Breast epithelium (tissue), 3 donors: ENCODE measurements at regions not wholly inside any gene's neighbourhood (a gene's known extent, or its start where the extent isn't known, plus 50 kb on each side); places are given as distances from the start of the nearest gene placed in this dataset.

Experiments
- CTCF ChIP-seq, 3 donors: fragments of 450-650 bp; IDR thresholded peaks; one replicate each; pipeline ENCODE4 v1.5.1; 2016 to 2017; ENCODE audit warnings: antibody characterized with exemption in 3 of 3, mild to moderate bottlenecking in 3 of 3, moderate library complexity in 3 of 3
- POLR2A ChIP-seq: fragments of 450-650 bp; IDR thresholded peaks from one replicate; pipeline ENCODE4 v1.6.1; 2016; ENCODE audit warnings: antibody characterized with exemption, mild to moderate bottlenecking, moderate library complexity
- POLR2AphosphoS5 ChIP-seq, 3 donors: sonication (generic); formaldehyde crosslinking; IDR thresholded peaks; one replicate each; pipeline ENCODE4 v1.6.1; 2017; ENCODE audit warnings: antibody characterized with exemption in 3 of 3

DNA sequence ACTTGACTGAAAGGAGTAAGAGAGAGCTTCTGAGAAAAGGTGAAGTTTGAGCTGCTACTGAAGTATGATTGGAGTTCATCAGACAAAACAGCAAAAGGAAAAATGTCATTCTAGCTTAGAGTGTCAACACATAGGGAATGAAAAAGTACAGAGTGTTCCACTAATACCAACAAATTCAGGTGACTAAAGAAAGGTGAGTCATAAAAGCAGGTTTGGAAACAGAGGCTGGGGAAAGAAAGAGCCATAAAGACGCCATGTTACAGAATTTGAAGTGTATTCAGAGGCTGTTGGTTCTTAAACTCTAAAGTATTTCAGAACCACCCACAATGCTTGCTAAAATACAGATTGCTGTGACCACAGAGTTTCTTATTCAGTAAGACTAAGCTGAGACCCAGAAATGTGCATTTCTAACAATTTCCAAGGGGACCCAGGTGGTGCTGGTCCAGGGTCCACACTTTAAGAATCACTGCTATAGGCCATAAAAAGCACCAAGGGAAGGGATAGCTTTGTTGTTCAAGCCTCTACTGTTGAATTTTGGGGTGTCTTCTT is 143.1 kb downstream of the ELAPOR2 start:
- TF ChIP-seq POLR2A (no peak), CTCF (IDR thresholded peaks at IDR 0.05) (no peak), POLR2AphosphoS5 (IDR thresholded peaks at IDR 0.05) (no peak)
